ENCODE measurements at regions not wholly inside any gene's neighbourhood (a gene's known extent, or its start where the extent isn't known, plus 50 kb on each side); places are given as distances from the start of the nearest gene placed in this dataset.

- TF ChIP-seq CTCF (IDR thresholded peaks at IDR 0.05) (no peak), POLR2A (IDR thresholded peaks at IDR 0.05) (no peak)
- Histone ChIP-seq H3K9me3 (no peaks in the 10 kb centered on the region), H3K36me3 (ENCODE audit: low read depth, missing control alignments) (no peaks in the 10 kb centered on the region), H3K27ac (no peak overlapping the region), H3K4me1 (no peaks in the 10 kb centered on the region), H3K27me3 (no peaks in the 10 kb centered on the region), H3K4me3 (no peak overlapping the region)
- WGBS, 2 donors: 52 to 74% methylated on average over 5 of the region's 5 CpGs
- no peak for DNase-seq
- intact Hi-C loops (cut with DNase I; ENCODE audit: low total_unique reads): no loop called here
Observed at GRCh38 chr11:115894176-115894575, 390.0 kb upstream of the CADM1 start.

- WGBS, 2 donors: 93 to 94% methylated on average over 5 of the region's 5 CpGs
- Histone ChIP-seq H3K4me3 (no peak overlapping the region), H3K27me3 (no peaks in the 10 kb centered on the region), H3K4me1 (no peaks in the 10 kb centered on the region), H3K27ac (no peak overlapping the region), H3K36me3 (ENCODE audit: low read depth, missing control alignments) (no peaks in the 10 kb centered on the region), H3K9me3 (no peaks in the 10 kb centered on the region)
- DNase-seq: no peak
- TF ChIP-seq CTCF (IDR thresholded peaks at IDR 0.05) (no peak), POLR2A (IDR thresholded peaks at IDR 0.05) (no peak)
- intact Hi-C loops (cut with DNase I; ENCODE audit: low total_unique reads): no loop called here
Observed at GRCh38 chr11:115893461-115894099, 389.4 kb upstream of the CADM1 start.

GRCh38 chr11:115892016-115892415 is 387.8 kb upstream of the CADM1 start:
- Histone ChIP-seq H3K9me3 (no peaks in the 10 kb centered on the region), H3K27ac (no peak overlapping the region), H3K36me3 (ENCODE audit: low read depth, missing control alignments) (no peaks in the 10 kb centered on the region), H3K27me3 (no peaks in the 10 kb centered on the region), H3K4me1 (no peaks in the 10 kb centered on the region), H3K4me3 (no peak overlapping the region)
- 59 to 71% methylated on average over 2 of the region's 2 CpGs for whole genome bisulfite sequencing, 2 donors
- no peak for DNase-seq
- TF ChIP-seq POLR2A (IDR thresholded peaks at IDR 0.05): no peak
- no peak for TF ChIP-seq CTCF (IDR thresholded peaks at IDR 0.05)
- intact Hi-C loops (cut with DNase I; ENCODE audit: low total_unique reads): no loop called here

GRCh38 chr11:115891581-115891980 is 387.4 kb upstream of the CADM1 start:
- Histone ChIP-seq H3K36me3 (ENCODE audit: low read depth, missing control alignments) (no peaks in the 10 kb centered on the region), H3K9me3 (no peaks in the 10 kb centered on the region), H3K4me1 (no peaks in the 10 kb centered on the region), H3K27ac (no peak overlapping the region), H3K4me3 (no peak overlapping the region), H3K27me3 (no peaks in the 10 kb centered on the region)
- intact Hi-C loops (cut with DNase I; ENCODE audit: low total_unique reads): no loop called here
- no peak for TF ChIP-seq POLR2A (IDR thresholded peaks at IDR 0.05)
- no peak for TF ChIP-seq CTCF (IDR thresholded peaks at IDR 0.05)
- no peak for DNase-seq
- 53 to 68% methylated on average over 1 of the region's 1 CpG for WGBS, 2 donors

- intact Hi-C loops (cut with DNase I; ENCODE audit: low total_unique reads): no loop called here
- TF ChIP-seq CTCF (IDR thresholded peaks at IDR 0.05) (no peak), POLR2A (IDR thresholded peaks at IDR 0.05) (no peak)
- no peaks in the 10 kb centered on the region for H3K36me3 ChIP-seq (ENCODE audit: low read depth, missing control alignments)
- no peak overlapping the region for H3K27ac ChIP-seq
- no peaks in the 10 kb centered on the region for H3K27me3 ChIP-seq
- WGBS, 2 donors: 90 to 92% methylated on average over 5 of the region's 5 CpGs
- H3K4me1 ChIP-seq: peaks cover 1% of the 10 kb centered on the region
- H3K4me3 ChIP-seq: no peak overlapping the region
- no peak for DNase-seq
- no peaks in the 10 kb centered on the region for H3K9me3 ChIP-seq
Observed at GRCh38 chr11:115890500-115890899, 386.3 kb upstream of the CADM1 start.
